ENCODE measurements at regions not wholly inside any gene's neighbourhood (a gene's known extent, or its start where the extent isn't known, plus 50 kb on each side); places are given as distances from the start of the nearest gene placed in this dataset.

GRCh38 chr2:56743807-56744206, 560.0 kb downstream of the CCDC85A start:
- Histone ChIP-seq H3K4me1 (ENCODE audit: insufficient read depth, low read length) (no peaks in the 10 kb centered on the region), H4K20me1 (ENCODE audit: insufficient read depth, low read length) (no peaks in the 10 kb centered on the region), H3K27ac (ENCODE audit: extremely low read length, insufficient read depth, low read length) (no peak overlapping the region), H3K27me3 (ENCODE audit: control insufficient read depth in 1 of 2, insufficient read depth in 2 of 2, low read length in 2 of 2) (no peaks in the 10 kb centered on the region), H3K36me3 (replicated peaks in 1 of 2; ENCODE audit: control insufficient read depth in 1 of 2, insufficient read depth in 2 of 2, low read length in 2 of 2) (no peaks in the 10 kb centered on the region), H3K4me2 (ENCODE audit: low read depth, low read length) (no peak overlapping the region), H3K9ac (ENCODE audit: insufficient read depth, low read depth, low read length) (no peak overlapping the region), H3K9me3 (ENCODE audit: low read length) (no peaks in the 10 kb centered on the region), H3K79me2 (ENCODE audit: insufficient read depth, low read length) (no peaks in the 10 kb centered on the region), H3K4me3 (replicated peaks in 1 of 3; ENCODE audit: insufficient read depth in 1 of 3, low read depth in 2 of 3, low read length in 3 of 3) (no peak overlapping the region), H2AFZ (ENCODE audit: low read length) (no peak overlapping the region)
- POLR2A ChIA-PET: no interaction called here
- no TSS peak for BruUV-seq (replicated peaks)
- no peak for ATAC-seq
- intact Hi-C loops (cut with micrococcal nuclease; ENCODE audit: unreplicated experiment) (no loop called here), in situ Hi-C loops (cut with HindIII; ENCODE audit: extremely low pct_ligation_motif_present, low pct_unique_long_range_greater_than_20kb) (no loop called here)
- CTCF ChIA-PET (ENCODE audit: low intra/inter-chr PET ratio, low total read pairs): no interaction called here
- no peak for DNase-seq (ENCODE audit: low spot score)
- TF ChIP-seq ZNF781 (CRISPR knock-in tag; IDR thresholded peaks at IDR 0.05; ENCODE audit: borderline replicate concordance, not compliant biosample characterization): no peak
- 6% methylated on average over 3 of the region's 3 CpGs for WGBS (ENCODE audit: low lambda C conversion rate)
- no peak for FAIRE-seq

DNA sequence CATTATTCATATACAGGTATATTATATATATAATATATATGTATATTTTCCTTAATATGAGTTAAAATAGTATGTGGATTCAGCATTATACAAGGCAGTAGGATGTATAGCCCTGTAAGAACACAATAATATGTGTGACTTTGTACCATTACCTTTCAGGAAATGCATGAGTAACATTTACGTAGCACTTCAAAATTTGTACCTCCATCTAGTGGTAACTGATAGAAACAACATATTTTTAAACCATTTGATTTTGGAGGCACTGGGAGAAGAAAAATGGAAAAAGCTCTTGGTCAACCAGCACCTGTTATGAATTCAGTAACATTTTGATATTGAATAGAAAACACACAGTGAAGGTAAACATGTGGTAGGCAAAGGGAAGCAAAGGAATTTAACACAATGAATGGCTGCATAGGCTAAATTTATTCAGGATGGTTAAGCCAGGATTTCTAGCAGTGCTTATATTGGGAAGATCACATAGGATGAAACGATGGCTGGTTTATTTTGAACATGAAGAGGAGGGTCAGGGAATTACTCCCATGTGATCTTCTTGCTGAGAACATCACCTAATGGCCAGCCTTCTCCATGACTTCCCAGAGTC, 565.5 kb downstream of the CCDC85A start:
- no peaks in the 10 kb centered on the region for H4K20me1 ChIP-seq (ENCODE audit: insufficient read depth, low read length)
- no peak overlapping the region for H3K9ac ChIP-seq (ENCODE audit: insufficient read depth, low read depth, low read length)
- no peak overlapping the region for H2AFZ ChIP-seq (ENCODE audit: low read length)
- H3K36me3 ChIP-seq (replicated peaks in 1 of 2; ENCODE audit: control insufficient read depth in 1 of 2, insufficient read depth in 2 of 2, low read length in 2 of 2): no peaks in the 10 kb centered on the region
- ATAC-seq: peak; percentile 27; the same call in 1 of the 3 replicates
- TF ChIP-seq, protein P1, sequence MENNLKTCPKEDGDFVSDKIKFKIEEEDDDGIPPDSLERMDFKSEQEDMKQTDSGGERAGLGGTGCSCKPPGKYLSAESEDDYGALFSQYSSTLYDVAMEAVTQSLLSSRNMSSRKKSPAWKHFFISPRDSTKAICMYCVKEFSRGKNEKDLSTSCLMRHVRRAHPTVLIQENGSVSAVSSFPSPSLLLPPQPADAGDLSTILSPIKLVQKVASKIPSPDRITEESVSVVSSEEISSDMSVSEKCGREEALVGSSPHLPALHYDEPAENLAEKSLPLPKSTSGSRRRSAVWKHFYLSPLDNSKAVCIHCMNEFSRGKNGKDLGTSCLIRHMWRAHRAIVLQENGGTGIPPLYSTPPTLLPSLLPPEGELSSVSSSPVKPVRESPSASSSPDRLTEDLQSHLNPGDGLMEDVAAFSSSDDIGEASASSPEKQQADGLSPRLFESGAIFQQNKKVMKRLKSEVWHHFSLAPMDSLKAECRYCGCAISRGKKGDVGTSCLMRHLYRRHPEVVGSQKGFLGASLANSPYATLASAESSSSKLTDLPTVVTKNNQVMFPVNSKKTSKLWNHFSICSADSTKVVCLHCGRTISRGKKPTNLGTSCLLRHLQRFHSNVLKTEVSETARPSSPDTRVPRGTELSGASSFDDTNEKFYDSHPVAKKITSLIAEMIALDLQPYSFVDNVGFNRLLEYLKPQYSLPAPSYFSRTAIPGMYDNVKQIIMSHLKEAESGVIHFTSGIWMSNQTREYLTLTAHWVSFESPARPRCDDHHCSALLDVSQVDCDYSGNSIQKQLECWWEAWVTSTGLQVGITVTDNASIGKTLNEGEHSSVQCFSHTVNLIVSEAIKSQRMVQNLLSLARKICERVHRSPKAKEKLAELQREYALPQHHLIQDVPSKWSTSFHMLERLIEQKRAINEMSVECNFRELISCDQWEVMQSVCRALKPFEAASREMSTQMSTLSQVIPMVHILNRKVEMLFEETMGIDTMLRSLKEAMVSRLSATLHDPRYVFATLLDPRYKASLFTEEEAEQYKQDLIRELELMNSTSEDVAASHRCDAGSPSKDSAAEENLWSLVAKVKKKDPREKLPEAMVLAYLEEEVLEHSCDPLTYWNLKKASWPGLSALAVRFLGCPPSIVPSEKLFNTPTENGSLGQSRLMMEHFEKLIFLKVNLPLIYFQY (CRISPR knock-in tag; IDR thresholded peaks at IDR 0.05; ENCODE audit: borderline replicate concordance): no peak
- TF ChIP-seq SMC3 (IDR thresholded peaks at IDR 0.05; ENCODE audit: low read length): peak; percentile 58; the same call in 1 of the 2 replicates
- TF ChIP-seq STAG1 (CRISPR knock-in tag; IDR thresholded peaks at IDR 0.05): peak; percentile 52
- TF ChIP-seq CTCF (CRISPR knock-in tag; IDR thresholded peaks at IDR 0.05): peak; percentile 46
- no peaks in the 10 kb centered on the region for H3K4me1 ChIP-seq (ENCODE audit: insufficient read depth, low read length)
- FAIRE-seq: peak; percentile 46
- H3K27me3 ChIP-seq (ENCODE audit: control insufficient read depth in 1 of 2, insufficient read depth in 2 of 2, low read length in 2 of 2): no peaks in the 10 kb centered on the region
- H3K27ac ChIP-seq (ENCODE audit: extremely low read length, insufficient read depth, low read length): no peak overlapping the region
- no peak overlapping the region for H3K4me3 ChIP-seq (replicated peaks in 1 of 3; ENCODE audit: insufficient read depth in 1 of 3, low read depth in 2 of 3, low read length in 3 of 3)
- no TSS peak for BruUV-seq (replicated peaks)
- H3K79me2 ChIP-seq (ENCODE audit: insufficient read depth, low read length): no peaks in the 10 kb centered on the region
- 4% methylated on average over 2 of the region's 2 CpGs for WGBS (ENCODE audit: low lambda C conversion rate)
- H3K9me3 ChIP-seq (ENCODE audit: low read length): no peaks in the 10 kb centered on the region
- DNase-seq (ENCODE audit: low spot score): peak; percentile 18
- H3K4me2 ChIP-seq (ENCODE audit: low read depth, low read length): no peak overlapping the region
- in situ Hi-C loops (cut with HindIII; ENCODE audit: extremely low pct_ligation_motif_present, low pct_unique_long_range_greater_than_20kb): loop anchor here (5.0 kb wide), 1 partner anchor 557 kb away; no protein-coding TSS in a partner anchor
- ChIA-PET CTCF (ENCODE audit: low intra/inter-chr PET ratio, low total read pairs) (interaction anchor here (1.2 to 2.7 kb wide), 3 partner anchors 557 to 567 kb away, joined by 3 to 12 read pairs (median 3); partner anchors contain the start of gene CCDC85A), POLR2A (no interaction called here)
- intact Hi-C loops (cut with micrococcal nuclease; ENCODE audit: unreplicated experiment): loop anchor here (1.0 kb wide), 2 partner anchors 558 to 566 kb away; partner anchors contain the start of gene CCDC85A
